ENCODE measurements at regions not wholly inside any gene's neighbourhood (a gene's known extent, or its start where the extent isn't known, plus 50 kb on each side); places are given as distances from the start of the nearest gene placed in this dataset.

DNA sequence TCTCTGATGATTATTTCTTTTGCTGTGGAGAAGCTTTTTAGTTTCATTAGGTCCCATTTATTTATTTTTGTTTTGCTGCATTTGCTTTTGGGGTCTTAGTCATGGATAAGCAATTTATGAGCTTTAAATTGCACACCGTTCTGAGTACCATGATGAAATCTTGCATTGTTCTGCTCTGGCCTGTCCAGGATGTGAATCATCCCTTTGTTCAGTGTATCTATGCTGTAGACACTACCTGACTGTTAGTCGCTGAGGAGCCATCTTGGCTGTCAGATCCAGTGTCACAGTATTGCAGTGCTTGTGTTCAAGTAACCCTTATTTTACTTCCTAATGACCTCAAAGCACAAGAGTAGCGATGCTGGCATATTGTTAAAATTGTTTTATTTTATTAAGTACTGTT, 218.0 kb upstream of the CNTNAP4 start:
- DNase-seq (ENCODE audit: low read depth): peak; percentile 4
- TF ChIP-seq, protein P1, sequence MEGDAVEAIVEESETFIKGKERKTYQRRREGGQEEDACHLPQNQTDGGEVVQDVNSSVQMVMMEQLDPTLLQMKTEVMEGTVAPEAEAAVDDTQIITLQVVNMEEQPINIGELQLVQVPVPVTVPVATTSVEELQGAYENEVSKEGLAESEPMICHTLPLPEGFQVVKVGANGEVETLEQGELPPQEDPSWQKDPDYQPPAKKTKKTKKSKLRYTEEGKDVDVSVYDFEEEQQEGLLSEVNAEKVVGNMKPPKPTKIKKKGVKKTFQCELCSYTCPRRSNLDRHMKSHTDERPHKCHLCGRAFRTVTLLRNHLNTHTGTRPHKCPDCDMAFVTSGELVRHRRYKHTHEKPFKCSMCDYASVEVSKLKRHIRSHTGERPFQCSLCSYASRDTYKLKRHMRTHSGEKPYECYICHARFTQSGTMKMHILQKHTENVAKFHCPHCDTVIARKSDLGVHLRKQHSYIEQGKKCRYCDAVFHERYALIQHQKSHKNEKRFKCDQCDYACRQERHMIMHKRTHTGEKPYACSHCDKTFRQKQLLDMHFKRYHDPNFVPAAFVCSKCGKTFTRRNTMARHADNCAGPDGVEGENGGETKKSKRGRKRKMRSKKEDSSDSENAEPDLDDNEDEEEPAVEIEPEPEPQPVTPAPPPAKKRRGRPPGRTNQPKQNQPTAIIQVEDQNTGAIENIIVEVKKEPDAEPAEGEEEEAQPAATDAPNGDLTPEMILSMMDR (conservative IDR thresholded peaks at IDR 0.05; ENCODE audit: control insufficient read depth, insufficient read depth, low read depth, low read length): no peak
- no peak overlapping the region for H3K4me3 ChIP-seq (ENCODE audit: control insufficient read depth, low read depth, low read length)

DNA sequence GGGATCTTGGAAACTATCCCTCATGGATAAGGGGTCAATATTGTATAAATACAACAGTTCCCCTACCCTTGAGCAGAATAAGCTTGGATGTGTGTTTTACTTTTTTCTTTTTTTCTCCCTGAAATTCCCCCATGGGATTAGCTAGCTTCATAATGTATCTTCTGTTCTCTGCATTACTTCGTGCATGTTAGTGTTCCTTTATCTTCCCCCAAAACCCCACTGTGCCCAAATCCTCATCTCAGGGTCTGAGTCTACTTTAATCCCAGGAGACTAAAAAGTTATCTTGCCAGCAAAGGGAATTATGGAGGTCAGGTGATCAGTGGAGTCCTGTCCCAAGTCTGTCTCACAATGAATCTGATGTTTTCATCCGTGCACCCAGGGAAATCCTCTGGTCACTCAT, 217.5 kb upstream of the CNTNAP4 start:
- no peak overlapping the region for H3K4me3 ChIP-seq (ENCODE audit: control insufficient read depth, low read depth, low read length)
- TF ChIP-seq, protein P1 (conservative IDR thresholded peaks at IDR 0.05; ENCODE audit: control insufficient read depth, insufficient read depth, low read depth, low read length): no peak
- no peak for DNase-seq (ENCODE audit: low read depth)

DNA sequence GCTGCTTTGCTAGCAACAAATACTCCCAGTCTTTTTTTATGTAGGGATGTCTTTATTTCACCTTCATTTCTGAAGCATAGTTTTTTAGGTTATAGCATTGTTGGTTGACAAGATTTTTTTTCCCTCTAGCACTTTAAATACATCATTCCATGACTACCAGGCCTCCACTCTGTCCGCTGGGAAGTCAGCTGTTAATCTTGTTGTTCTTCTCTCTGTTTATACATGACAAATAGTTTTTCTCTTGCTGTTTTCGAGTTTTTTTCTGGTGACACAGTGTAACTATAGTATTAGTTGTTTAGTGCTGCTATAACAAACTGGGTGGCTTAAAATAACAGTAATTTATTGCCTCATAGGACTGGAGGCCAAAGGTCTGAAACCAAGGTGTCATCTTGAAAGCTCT, 205.5 kb upstream of the CNTNAP4 start:
- DNase-seq (ENCODE audit: low read depth): no peak
- H3K4me3 ChIP-seq (ENCODE audit: control insufficient read depth, low read depth, low read length): no peak overlapping the region
- TF ChIP-seq, protein P1 (conservative IDR thresholded peaks at IDR 0.05; ENCODE audit: control insufficient read depth, insufficient read depth, low read depth, low read length): no peak

DNA sequence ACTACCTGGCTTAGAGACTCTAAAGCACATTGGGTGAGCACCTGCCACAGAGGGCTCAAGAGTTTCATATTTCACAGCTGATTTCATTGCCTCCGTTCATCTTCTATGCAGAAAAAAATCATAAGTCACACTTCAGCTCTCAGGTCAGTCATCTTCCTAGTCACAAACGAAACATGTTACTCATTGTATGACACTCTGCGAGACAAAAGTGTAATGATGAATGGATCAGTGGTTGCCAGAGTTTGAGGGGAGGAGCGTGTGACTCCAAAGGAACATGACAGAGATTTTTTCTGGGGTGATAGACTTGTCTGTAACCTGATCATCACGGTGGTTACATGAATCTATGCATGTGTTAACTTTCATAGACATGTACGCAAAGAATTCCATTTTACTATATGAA, 195.2 kb upstream of the CNTNAP4 start:
- TF ChIP-seq, protein P1 (conservative IDR thresholded peaks at IDR 0.05; ENCODE audit: control insufficient read depth, insufficient read depth, low read depth, low read length): no peak
- DNase-seq (ENCODE audit: low read depth): peak; percentile 1
- H3K4me3 ChIP-seq (ENCODE audit: control insufficient read depth, low read depth, low read length): no peak overlapping the region

GRCh38 chr16:76106647-76107046, 170.6 kb upstream of the CNTNAP4 start:
- no peak for DNase-seq (ENCODE audit: low read depth)
- TF ChIP-seq, protein P1 (conservative IDR thresholded peaks at IDR 0.05; ENCODE audit: control insufficient read depth, insufficient read depth, low read depth, low read length): no peak
- no peak overlapping the region for H3K4me3 ChIP-seq (ENCODE audit: control insufficient read depth, low read depth, low read length)

DNA sequence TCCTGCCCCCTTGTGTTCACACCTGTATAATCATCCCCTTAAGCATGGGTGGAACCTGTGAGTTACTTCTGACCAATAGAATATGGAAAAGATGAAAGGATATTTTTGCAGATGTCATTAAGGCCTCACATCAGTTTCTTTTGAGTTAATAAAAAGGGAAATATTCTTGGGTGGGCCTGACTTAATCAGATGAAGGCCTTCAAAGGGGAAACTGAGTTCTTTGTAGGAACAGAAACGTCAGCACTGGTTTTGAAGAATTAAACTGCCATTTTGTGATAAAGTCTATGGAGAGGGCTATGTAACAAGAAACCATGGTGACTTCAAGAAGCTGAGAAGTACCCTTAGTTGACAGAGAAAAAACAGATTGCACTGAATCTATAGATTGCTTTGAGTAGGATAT, 168.7 kb upstream of the CNTNAP4 start:
- no peak for DNase-seq (ENCODE audit: low read depth)
- TF ChIP-seq, protein P1 (conservative IDR thresholded peaks at IDR 0.05; ENCODE audit: control insufficient read depth, insufficient read depth, low read depth, low read length): no peak
- no peak overlapping the region for H3K4me3 ChIP-seq (ENCODE audit: control insufficient read depth, low read depth, low read length)

GRCh38 chr16:76114681-76115080, 162.5 kb upstream of the CNTNAP4 start:
- H3K4me3 ChIP-seq (ENCODE audit: control insufficient read depth, low read depth, low read length): no peak overlapping the region
- TF ChIP-seq, protein P1 (conservative IDR thresholded peaks at IDR 0.05; ENCODE audit: control insufficient read depth, insufficient read depth, low read depth, low read length): no peak
- DNase-seq (ENCODE audit: low read depth): peak; percentile 57
